Astrocyte of the cerebellum (primary cell): ENCODE measurements at regions not wholly inside any gene's neighbourhood (a gene's known extent, or its start where the extent isn't known, plus 50 kb on each side); places are given as distances from the start of the nearest gene placed in this dataset.

ENCODE experiments used
- DNase-seq: peaks from one replicate; pipeline ENCODE4 v3.0.0-alpha.2; 2011; ENCODE audit warnings: low read depth
- H3K4me3 ChIP-seq: 2 replicates; pipeline ENCODE4 v1.5.1; 2011; ENCODE audit warnings: mild to moderate bottlenecking, low read depth, low read length, moderate library complexity
- in situ Hi-C: cut with HindIII; loops from 2 replicates; pipeline ENCODE4 v1.10.0; 2017; ENCODE audit warnings: low sequenced_read_pairs
- TF ChIP-seq, protein P1 (sequence below): IDR thresholded peaks from 2 replicates; pipeline ENCODE4 v1.5.1; 2012; ENCODE audit warnings: low read length, low read depth, moderate library complexity, mild to moderate bottlenecking; ENCODE audit errors: missing control alignments

DNA sequence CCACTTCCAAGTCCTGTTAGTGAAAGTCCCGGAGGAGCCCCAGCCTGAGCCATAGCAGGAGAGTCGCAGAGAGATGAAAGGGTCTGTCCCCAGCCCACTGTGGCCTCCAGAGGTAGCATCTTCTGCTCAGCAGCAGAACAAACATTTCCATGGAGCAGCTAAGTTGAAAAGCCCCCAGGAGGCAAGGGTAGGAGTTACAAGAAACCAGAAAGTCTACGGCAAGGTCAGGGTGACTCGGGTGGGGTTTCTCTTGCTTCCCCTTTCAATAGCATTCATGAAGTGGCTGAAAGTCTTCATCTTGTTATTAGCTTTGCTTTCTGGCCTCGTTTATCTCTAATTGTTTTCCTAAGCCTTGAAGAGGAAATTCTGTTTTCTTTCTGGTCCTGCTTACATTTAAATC, 151.2 kb upstream of the DIO3 start:
- TF ChIP-seq, protein P1, sequence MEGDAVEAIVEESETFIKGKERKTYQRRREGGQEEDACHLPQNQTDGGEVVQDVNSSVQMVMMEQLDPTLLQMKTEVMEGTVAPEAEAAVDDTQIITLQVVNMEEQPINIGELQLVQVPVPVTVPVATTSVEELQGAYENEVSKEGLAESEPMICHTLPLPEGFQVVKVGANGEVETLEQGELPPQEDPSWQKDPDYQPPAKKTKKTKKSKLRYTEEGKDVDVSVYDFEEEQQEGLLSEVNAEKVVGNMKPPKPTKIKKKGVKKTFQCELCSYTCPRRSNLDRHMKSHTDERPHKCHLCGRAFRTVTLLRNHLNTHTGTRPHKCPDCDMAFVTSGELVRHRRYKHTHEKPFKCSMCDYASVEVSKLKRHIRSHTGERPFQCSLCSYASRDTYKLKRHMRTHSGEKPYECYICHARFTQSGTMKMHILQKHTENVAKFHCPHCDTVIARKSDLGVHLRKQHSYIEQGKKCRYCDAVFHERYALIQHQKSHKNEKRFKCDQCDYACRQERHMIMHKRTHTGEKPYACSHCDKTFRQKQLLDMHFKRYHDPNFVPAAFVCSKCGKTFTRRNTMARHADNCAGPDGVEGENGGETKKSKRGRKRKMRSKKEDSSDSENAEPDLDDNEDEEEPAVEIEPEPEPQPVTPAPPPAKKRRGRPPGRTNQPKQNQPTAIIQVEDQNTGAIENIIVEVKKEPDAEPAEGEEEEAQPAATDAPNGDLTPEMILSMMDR, result no peak
- H3K4me3 ChIP-seq, result no peak overlapping the region
- in situ Hi-C loops, result no loop called here
- DNase-seq, result no peak

DNA sequence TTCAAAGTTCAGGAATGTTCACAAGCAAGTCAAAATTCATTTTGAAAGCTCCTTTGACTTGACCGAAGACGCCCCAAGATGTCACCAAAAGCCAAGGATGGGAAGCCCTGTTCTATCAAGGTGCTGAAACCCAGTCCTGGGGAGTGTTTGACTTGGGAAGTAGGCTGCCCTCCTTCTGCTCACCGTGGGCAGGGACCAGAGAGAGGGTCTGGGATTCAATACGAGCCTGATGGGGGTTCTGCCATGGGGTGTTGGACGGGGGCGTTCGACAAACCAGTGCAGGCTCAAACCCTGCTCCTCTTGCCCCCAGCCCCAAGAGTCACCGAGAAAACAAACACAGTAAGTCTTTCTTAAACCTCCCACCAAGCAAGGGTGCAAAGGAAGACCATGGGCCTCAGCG, 150.1 kb upstream of the DIO3 start:
- no peak overlapping the region for H3K4me3 ChIP-seq
- TF ChIP-seq, protein P1, result no peak
- DNase-seq, result no peak
- in situ Hi-C loops, result no loop called here

DNA sequence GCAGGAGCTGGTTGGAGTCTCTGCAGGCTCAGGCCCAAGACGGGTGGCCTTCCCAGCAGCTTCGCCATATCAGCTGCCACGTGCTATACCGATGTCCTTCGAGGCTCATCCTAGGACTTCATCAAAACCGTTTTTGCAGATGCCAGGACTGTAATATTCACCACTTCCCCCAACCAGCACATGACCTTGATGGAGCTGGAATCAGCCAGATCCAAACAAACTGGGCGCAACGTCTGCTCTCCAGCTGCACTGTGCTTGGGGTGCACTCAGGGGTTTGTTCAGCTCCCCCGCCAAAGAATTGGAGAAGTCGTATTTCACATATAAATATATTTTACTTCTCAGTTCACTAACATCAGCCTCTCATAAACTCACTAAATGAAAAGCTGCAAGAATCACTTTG, 149.5 kb upstream of the DIO3 start:
- TF ChIP-seq, protein P1, result no peak
- in situ Hi-C loops, result no loop called here
- no peak overlapping the region for H3K4me3 ChIP-seq
- no peak for DNase-seq

DNA sequence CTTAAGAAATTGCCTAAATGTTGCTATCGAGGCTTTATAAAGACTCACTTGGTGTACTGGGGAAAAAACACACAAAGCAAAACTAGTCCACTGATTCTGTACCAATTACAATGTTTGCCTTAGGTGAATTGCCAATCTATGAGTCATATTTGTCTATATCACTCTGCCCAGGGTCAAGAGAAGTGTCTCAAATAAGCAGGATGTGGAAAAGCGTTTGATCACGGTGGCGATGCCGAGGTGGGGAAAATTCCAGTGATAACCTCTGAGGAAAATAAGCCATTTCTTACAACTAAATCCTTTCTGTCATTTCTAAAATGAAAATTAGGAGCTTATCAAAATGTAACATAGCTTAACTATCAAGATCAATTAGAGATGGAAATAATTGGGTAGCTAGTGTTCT, 148.6 kb upstream of the DIO3 start:
- no peak overlapping the region for H3K4me3 ChIP-seq
- no peak for DNase-seq
- in situ Hi-C loops, result no loop called here
- TF ChIP-seq, protein P1, result no peak

DNA sequence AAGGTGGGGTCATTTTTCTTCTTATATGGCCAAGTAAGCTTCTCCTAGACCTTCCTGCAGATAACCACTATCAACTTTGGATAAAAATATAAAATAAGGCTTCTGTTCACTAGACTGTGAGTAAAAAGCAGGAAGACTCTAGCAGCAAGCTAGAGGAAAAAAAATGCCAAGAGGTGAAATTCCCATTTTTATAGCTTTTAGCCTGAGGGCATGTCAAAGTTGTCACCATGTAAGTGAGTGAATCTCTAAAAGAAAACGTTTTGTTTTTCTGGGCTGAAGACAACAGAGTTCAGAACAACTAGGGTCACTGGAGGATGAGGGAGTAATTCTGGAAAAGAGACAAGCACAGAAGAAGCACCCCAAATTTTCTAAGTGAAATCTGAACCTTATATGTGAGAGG, 143.9 kb upstream of the DIO3 start:
- no peak for DNase-seq
- in situ Hi-C loops, result loop anchor here (5.0 kb wide), 1 partner anchor 65 kb away; no protein-coding TSS in a partner anchor
- TF ChIP-seq, protein P1, result no peak
- no peak overlapping the region for H3K4me3 ChIP-seq

DNA sequence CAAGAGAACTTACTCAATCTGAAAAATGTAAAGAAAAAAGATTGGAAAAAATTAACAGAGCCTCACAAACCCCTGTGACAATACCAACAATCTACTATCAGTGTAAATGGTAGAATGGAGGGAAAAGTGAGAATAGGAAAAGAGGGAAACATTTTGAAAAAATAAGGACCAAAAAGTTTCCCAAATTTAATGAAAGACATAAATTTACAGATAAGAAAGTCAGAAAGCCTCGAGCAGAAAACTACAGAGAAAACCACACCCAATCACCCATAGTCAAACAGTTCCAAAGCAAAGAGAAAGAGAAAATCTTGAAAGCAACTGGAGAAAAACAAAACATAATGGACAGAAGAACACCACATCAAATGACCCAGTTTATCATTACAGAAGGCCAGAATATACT, 142.7 kb upstream of the DIO3 start:
- DNase-seq, result no peak
- H3K4me3 ChIP-seq, result no peak overlapping the region
- TF ChIP-seq, protein P1, result no peak
- in situ Hi-C loops, result loop anchor here (5.0 kb wide), 1 partner anchor 66 kb away; no protein-coding TSS in a partner anchor

DNA sequence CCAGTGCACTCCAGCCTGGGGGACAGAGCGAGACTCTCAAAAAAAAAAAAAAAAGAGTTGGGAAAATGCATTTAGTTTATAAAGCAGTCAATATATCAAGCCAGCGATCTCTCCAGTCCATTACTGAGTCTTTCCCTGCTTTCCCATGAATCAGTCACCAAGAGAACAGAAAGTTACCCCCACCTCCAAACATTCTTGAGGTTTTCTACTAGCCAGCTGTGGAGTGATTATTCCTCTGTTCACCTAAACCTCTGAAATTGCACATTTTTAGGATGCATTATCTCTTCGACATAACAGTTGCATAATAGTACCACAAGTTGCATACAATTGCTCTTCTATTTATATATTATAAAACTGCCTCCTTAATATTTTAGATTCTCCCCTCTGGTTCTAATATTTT, 134.8 kb upstream of the DIO3 start:
- TF ChIP-seq, protein P1, result no peak
- no peak overlapping the region for H3K4me3 ChIP-seq
- DNase-seq, result no peak
- in situ Hi-C loops, result no loop called here
